Renal cortical epithelial cell (primary cell): ENCODE measurements at regions not wholly inside any gene's neighbourhood (a gene's known extent, or its start where the extent isn't known, plus 50 kb on each side); places are given as distances from the start of the nearest gene placed in this dataset.

Experiments used
- DNase-seq: peaks from one replicate; pipeline ENCODE4 v3.0.0-alpha.2; 2011; ENCODE audit warnings: low read depth

GRCh38 chr1:239678181-239678580 is 291.8 kb downstream of the CHRM3 start:
- DNase-seq = no peak

GRCh38 chr1:239682046-239682445 is 295.7 kb downstream of the CHRM3 start:
- DNase-seq = no peak

GRCh38 chr1:239682960-239683359 is 296.6 kb downstream of the CHRM3 start:
- DNase-seq = no peak

- no peak for DNase-seq
Measured at GRCh38 chr1:239686386-239686785, 300.0 kb downstream of the CHRM3 start.

- DNase-seq = no peak
Measured at GRCh38 chr1:239696317-239696716, 309.9 kb downstream of the CHRM3 start.

GRCh38 chr1:239700667-239701066 is 314.3 kb downstream of the CHRM3 start:
- DNase-seq = no peak

GRCh38 chr1:239703075-239703474 is 316.7 kb downstream of the CHRM3 start:
- no peak for DNase-seq

- DNase-seq = no peak
Measured at GRCh38 chr1:239706245-239706892, 320.0 kb downstream of the CHRM3 start.

GRCh38 chr1:239707615-239708014 is 321.2 kb downstream of the CHRM3 start:
- DNase-seq = no peak

GRCh38 chr1:239708622-239709021 is 322.3 kb downstream of the CHRM3 start:
- no peak for DNase-seq

GRCh38 chr1:239711768-239712167 is 325.4 kb downstream of the CHRM3 start:
- no peak for DNase-seq

- DNase-seq = no peak
Measured at GRCh38 chr1:239717097-239717917, 330.9 kb downstream of the CHRM3 start.

- no peak for DNase-seq
Measured at GRCh38 chr1:239717918-239718184, 331.5 kb downstream of the CHRM3 start.

GRCh38 chr1:239718571-239718970 is 332.2 kb downstream of the CHRM3 start:
- DNase-seq = peak; percentile 2

- DNase-seq = no peak
Measured at GRCh38 chr1:239718997-239719628, 332.7 kb downstream of the CHRM3 start.

GRCh38 chr1:239719642-239720258 is 333.4 kb downstream of the CHRM3 start:
- no peak for DNase-seq

GRCh38 chr1:239722035-239722434 is 335.7 kb downstream of the CHRM3 start:
- no peak for DNase-seq

- no peak for DNase-seq
Measured at GRCh38 chr1:239723776-239724367, 337.5 kb downstream of the CHRM3 start.

- no peak for DNase-seq
Measured at GRCh38 chr1:239725371-239725770, 339.0 kb downstream of the CHRM3 start.

- DNase-seq = no peak
Measured at GRCh38 chr1:239725933-239726332, 339.6 kb downstream of the CHRM3 start.

GRCh38 chr1:239730378-239730777 is 344.0 kb downstream of the CHRM3 start:
- DNase-seq = no peak

GRCh38 chr1:239731082-239731748 is 344.8 kb downstream of the CHRM3 start:
- DNase-seq = no peak
